GM03348 (cell line): ENCODE measurements at regions not wholly inside any gene's neighbourhood (a gene's known extent, or its start where the extent isn't known, plus 50 kb on each side); places are given as distances from the start of the nearest gene placed in this dataset.

Experiments used
- DNase-seq: peaks from one replicate; pipeline ENCODE4 v3.0.0; 2012; ENCODE audit warnings: low spot score

DNA sequence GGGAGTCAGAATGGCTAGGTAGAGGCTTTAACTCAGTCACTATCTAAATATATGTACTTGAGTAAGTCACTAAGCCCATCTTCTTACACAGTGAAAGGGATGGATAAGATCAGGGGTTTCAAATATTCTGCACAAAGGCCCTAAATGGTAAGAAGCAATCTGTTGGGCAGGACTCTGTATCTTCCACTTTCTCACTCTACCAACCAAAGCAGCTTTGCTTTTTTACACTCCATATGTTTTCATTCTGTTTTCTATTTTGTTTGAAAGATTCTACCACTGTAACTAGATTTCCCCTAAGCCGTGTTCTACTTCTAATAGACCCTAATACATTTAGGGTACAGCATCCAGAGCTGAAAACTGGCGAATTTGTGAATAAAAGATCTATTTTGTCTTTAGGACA lies 477.5 kb upstream of the NMUR2 start:
- no peak for DNase-seq

DNA sequence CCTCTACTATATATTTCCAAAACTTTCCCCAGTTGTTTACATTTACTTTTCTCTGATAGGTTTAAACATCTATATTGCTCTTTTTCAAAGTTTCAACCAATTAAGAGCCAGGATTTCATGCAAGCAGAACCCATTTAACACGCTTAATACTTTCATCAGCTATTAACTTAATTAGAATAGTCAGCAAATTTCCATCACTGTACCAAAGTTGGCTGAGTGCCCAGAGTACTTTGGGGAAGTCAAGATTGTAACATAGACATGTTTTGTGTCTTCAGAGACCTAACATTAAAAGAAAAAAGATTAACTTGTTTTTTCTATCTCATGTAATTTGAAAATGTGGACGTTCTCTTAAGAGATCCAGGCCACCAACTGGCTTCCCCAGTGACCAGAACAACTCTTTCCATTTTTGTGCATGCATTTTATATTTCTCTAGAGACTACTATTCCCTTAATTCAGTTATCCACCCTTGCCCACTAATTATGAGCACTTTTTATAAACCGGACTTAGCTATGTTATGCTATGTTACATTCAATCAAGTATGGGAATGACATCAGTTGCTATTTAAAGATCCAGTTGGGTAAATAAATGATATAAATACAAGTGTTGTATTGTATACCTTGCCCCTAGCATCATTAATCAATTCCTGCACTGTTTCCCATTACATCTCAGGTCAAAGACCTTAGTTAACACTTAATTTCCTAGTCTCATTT lies 478.1 kb upstream of the NMUR2 start:
- DNase-seq: no peak

DNA sequence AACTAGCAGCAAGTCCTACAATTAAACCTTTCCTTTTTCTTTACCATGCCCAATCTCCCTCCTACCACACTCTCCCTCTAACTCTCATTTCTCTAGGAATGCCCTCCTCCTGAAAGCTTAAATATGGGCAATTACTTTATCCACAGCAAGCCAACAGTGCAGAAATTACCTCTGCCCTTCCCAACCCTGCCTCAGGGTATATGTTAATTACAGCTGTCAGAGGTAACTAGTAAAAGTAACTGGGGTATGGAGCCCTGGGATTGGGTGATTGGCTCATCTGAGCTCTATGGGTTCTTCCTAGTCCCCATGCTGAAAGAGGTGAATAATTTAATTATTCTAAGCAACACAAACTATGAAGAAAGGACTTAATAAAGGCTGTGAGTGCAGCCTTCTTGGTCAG lies 478.9 kb upstream of the NMUR2 start:
- no peak for DNase-seq

DNA sequence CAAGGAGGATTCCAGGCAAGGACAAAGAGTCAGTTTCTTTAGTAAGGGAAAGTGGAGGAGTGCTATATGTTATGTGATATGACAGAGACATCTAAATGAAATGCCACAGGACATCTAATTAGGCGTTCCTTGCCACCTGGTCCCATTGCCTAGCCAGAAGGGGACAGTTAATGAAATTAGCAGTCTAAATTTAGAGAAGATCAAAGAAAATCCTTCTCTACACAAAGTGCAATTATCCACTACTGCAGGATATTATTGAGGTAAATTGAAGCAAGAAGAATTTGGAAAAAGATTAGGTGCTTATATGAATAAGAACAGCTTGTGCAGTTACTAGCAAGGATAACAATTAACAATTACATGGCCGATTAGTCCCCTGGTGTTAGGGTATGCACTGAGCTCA lies 495.3 kb upstream of the NMUR2 start:
- no peak for DNase-seq

DNA sequence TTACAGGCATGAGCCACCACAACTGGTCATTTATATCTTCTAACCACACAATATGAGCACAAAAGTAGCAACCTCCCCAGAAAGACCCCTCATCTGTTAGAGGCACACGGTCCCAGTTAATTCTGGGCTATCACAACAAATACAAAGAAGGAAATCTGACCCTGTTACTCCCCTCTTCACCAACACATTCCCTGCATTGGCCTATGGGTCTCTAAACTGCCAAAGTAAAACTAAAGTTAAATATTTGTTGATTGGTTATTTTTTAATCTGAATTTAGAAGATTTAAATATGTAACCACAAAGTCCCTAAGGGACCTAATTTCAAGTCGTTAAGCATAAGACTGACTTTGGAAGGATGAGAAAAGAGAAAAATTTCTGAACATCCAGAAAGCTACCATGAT lies 496.7 kb upstream of the NMUR2 start:
- no peak for DNase-seq

DNA sequence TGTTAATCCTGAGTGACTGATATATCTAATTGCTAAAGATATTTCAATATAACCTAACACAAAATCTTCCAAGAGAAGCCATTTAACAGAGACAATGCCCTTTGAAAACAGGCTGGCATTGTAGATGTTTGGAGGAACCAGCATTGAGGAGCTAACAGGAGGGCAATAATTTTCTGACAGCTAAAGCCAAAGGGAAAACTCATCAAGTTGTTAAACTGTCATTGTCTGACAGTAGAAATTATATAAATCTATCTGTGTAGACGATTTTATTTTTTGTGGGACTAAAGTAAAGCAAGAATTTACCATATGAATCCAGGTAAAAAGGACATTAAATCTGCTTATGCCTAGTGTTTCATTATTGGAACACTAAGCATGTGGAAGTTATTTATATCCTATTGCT lies 500.2 kb upstream of the NMUR2 start:
- no peak for DNase-seq

DNA sequence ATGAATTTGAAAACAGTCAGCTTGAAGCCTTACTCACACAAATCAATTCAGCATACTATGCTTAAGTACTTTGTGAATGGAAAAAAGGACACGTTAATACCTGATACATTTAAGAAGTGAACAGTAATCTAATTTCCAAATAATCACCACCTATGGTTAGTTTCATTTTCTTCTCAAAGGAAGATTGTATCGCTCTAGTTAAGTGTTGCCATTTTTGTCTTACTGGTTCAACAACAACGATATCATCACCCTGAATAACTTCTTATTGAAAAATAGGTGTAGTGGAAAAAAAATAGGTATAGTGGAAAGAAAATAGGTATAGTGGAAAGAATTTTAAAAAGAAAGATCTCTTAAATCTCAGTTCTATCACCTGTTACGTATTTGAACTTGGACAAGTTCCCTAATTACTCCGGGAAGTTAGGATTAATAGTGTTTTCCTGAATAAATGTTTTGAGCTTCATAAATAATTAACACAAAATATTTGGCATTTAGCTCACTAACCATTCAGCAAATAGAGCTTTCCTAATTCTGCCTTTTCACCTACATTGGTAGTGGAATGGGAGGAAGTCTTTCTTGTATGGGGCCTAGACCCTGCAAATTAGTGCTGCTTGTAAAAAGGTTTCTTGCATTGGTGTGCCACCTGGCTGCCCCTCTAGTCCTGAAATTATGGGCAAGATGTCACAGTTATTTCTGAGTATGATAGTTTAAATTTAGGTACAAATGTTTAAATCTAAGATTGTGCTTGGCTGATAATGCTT lies 502.6 kb upstream of the NMUR2 start:
- no peak for DNase-seq

DNA sequence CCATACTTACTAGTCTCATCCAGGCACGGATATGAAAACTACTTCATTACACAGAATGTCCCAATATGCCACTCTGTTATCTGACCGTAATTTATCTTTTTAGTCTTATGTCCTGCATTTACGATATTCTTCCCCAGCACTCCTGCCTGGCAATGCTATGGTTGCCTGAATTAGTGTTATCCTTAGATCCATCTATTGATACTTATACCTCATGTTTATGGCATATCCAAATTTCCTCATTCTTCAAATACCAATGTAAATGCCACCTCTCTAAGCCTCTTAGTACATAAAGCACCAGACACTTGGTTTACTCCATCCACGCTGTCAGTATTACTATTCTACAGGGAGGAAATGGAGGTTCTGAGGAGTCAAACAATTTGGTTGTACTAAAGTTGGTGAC lies 507.8 kb upstream of the NMUR2 start:
- no peak for DNase-seq

DNA sequence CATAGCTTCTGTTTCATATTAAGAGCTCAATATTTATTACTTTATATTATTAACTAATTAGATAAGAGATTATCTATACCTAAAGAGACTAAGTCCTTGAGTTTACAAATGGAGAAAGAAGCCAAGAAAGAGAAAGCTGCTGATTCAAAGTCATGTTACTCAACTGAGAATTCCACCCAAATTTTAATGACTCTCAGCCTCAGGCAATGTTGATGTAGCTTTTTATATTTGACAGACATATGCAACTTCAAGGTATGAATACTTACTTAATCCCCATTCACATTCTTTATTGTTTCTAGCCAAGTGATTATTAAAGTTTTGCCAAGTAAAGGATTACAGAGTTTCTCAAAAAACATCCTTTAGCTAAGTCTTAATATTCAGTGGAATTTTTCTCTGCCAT lies 527.5 kb upstream of the NMUR2 start:
- DNase-seq: no peak

DNA sequence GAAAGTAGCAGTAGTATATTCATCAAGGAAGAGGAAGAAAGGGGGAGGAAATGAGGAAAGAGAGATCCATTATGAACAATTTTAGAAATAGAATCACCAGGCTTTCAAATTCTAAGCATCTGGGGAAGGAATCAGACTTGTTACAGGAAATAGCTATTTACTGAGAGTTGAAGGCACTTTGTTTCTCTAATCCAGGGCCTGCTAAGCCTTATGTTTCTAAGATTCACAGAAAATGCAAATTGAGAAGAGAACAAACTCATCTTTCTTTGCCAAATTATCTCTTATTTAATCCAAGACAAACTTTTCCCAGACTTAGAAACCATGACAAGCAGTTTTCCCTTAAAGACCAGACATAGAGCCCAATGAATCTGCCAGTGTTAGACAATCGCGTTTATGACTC lies 528.0 kb upstream of the NMUR2 start:
- no peak for DNase-seq

DNA sequence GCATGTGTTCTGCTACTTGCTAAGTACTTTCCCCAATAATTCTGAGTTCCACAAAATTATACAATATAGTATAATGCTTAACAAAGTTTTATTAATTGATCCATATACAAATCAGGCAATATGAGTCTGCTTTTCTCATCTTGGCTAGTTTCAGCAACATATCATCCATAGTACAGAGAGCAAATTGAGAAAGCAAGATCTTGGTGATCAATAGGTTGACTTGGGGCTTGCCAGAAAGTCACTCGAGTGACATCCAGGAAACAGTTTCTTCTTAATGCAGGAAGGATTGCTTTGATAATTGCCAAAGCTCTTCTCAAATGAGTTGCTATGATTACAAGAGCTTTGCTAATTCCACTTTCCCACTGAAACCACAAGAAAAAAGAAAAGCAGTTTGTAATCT lies 533.6 kb upstream of the NMUR2 start:
- DNase-seq: no peak

DNA sequence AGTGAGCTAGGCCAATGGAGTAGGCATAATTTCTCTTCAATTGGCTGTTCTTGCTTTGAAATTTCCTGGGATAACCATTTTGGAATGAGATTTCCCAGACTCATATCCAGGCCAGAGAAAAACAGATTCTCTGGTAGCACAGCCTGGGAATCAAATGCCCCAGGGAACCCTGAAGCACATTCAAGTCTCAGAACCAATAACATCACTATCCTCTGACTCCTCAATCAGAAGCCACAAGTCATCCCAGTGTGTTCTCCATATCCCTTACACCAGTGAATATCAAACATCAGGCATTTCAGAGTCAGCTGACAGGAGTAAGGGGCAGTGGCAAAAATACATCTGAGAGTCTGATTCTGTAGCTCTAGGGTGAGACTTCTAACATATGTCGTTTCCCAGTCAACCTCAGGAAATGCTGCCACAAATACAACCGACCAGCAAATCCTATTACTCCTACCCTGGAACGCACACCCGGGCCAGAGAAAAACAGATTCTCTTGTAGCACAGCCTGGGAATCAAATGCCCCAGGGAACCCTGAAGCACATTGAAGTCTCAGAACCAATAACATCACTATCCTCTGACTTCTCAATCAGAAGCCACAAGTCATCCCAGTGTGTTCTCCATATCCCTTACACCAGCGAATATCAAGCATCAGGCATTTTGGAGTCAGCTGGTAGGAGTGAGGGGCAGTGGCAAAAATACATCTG lies 537.7 kb upstream of the NMUR2 start:
- DNase-seq: no peak

DNA sequence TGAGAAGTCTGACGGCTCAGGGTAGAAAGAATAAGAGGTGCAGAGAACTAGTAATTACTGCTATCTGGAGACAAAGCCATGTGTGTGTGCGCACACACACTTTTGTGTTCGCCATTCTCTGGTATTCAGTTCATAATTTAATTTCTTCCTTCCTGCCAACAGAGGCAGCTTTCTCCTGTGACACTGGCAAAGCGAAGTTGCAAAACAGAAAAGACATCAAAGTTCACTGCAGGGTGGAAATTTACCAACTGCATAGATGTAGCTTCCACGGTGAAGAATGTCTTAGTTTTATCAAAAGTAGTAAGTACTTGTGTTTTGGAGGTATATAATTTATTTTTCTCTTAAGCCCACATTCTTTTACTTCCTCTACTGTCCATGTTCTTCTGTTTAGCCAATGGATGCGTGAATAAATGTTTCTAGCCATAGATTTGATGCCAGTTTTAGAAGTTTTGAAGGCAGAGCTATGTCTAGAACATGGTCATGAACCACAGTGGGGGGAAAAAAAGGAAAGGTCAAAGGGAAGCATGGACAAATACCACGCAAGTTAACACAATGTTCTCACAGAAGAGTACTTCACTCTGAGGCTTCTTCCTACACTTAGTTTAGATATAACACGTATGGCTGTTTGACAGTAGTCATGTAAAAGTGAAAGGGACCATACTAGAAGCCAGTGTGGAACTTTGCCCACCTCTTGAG lies 536.5 kb upstream of the GRIA1 start:
- no peak for DNase-seq

DNA sequence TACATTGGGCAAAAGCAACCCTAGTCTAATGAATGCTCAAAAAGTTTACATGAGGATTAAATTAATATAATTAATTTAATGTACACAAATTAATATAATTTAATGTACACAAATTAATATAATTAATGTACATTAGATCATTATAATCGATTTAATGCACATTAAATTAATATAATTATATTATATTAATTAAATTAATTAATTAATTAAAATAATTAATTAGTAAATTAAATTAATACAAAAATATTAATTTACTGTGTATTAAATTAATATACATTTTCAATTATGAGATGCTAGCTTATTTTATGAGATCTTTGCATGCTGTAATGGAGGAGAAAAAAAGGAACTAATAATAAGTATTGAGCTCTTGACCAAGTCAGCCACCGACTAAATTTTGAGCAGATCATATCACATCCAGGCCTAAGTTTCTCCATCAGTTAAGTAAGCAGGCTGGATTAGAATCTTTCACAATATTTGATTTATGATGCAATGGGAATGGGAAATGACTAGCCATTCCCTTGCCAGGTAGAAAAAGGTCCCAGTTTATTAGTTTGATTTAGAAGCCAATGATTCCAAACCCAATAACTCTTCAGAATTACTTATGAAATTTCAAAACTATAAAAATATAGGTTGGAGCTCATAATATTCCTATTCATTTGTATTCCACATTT lies 533.4 kb upstream of the GRIA1 start:
- no peak for DNase-seq

DNA sequence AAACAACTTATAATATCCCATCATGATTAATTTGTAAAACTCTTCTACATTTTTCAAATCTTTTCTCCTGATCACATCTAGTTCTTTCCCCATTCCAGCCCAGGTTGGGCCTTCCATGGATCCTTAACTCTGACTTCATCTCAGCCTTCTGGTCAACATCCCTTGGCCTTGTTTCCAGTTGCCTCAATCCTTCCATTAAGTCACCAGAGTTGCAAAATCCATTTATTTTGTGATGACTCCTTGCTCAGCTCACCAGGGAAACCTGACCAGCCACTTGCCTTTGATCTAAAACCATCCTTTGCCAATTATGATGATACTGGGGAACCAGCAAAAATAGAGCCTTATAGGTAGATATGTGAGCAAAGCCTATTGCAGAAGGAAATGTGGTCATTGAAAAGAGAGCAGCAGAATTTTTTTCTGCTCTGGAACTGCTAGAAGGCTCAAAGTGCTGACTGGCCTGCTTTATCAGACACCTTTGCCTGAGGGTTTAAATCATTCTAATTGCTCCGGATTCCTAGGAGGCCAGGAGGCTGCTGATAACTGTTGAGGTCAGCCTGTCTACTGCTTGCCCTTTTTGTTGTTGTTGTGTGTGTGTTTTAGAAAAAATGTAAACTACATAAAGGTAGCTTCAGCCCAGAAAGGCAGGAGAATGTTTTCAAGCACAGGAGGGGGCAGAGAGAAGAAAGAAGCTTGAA lies 512.2 kb upstream of the GRIA1 start:
- DNase-seq: no peak

DNA sequence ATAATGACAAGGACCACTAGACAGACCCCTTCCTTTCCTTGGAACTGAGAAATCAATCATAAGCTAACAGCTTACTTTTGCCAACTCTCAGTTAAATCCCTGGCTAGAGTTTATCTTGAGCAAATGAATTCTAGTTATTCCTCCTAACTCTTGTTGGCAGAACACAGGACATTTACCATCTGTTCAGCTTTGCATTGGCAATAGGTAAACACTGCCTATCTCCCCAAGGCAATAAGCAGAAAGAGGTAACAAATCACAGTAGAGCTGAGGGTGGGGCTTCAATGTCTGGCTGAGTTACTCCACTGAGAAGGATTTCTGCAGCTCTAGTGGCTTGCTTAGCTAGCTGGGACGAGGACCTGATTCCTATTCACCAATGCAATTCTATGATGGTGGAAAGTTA lies 503.3 kb upstream of the GRIA1 start:
- no peak for DNase-seq

DNA sequence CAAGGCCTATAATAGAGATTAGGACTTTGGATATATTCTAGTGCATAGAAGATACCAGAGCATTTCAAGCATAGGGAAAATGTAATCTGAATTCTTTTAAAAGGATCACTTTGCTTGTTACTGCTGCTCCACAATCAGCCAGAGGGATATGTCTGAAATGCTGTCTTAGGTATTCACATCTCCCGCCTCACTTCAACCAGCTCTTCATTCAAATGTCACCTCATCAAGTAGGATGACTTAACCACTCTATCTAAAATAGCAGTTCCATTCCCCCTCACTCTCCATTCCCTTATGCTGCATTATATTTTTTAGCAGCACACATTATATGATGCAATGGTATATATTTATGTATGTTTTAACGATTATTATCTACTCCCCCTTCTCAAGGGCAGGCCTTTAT lies 500.3 kb upstream of the GRIA1 start:
- DNase-seq: no peak

DNA sequence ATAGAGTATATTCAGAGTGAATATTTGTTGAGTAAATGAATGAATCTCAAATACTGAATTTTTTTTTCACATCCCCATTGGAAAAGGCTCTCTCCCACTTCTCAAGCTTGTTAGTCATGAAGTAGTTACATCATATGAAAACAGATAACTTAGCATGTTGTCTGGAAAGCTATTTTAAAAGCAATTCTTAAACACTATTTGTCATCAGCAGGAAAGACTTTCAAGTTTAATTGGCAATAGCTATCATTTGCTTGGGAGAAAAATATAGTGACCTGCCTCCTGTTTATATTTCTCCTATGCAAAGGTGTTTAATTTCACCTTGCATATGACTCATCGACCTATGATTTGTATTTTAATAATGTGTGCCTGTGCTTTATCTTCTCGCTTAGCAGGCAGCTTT lies 499.8 kb upstream of the GRIA1 start:
- DNase-seq: no peak

DNA sequence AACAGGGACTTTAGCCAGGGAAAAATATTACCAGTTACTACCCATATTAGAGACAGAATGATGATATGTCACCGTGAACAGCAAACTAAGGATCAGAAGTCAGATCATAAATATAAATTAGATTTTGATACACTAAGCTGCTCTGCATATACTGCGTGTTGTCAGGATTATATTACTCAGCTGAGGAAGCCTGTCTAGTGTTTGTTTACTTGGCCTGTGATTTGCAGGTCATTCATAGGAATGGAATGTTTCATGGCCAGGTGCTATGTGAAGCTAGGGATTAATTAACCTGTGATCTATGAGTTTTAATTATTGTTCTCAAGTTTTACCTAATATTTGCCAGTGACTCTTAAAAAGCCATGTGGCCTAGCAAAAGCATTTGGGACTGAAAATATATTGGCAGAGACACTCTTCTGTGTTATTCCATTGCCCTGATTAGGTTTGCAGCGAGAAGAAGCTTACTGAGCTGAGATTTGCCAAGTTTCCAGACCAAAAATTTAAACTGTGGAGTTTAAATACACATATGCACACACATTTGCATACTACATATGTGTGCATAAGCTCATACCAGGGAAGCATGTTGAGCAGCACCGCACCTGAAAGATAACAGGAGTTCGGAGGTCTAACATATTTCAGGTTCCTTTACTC lies 496.3 kb upstream of the GRIA1 start:
- no peak for DNase-seq

DNA sequence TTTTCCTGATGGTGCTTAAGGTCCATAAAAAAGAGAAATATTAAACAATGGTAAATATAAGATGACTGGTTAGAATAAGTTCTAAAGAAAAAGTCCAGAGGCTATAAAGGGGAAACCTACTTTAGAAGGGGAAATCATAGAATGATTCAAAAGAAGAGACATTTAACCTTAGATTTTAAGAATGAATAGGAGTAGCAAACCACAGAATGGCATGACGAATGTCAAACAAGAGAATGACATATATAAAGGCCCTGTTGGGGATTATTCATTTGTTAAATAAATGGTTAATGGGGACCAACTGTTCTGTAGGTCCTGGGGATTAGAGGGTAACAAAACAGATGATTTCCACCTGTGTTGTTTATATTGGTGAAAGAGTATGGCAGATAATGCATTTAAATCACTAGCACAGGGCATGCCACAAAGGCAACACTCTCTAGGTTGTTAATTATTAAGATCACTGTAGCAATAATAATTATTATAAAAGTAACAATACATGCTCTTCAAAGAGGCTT lies 495.2 kb upstream of the GRIA1 start:
- DNase-seq: no peak

DNA sequence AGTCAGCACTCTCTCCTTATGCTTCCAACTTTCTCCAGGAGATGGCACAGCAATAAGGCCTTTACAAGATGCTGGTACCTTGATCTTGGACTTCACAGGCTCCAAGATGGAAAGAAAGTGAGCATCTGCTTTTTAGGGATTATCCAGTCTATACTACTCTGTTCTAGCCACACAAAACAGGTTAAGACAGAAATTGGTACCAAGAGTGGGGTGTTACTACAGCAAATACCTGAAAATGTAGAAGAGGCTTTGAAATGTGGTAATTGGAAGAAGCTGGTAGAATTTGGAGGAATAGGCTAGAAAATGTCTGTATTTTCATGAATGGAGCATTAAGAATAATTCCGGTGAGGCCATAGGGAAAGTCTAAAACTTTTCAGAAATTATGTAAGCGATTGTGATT lies 484.8 kb upstream of the GRIA1 start:
- no peak for DNase-seq
